ENCODE measurements at regions not wholly inside any gene's neighbourhood (a gene's known extent, or its start where the extent isn't known, plus 50 kb on each side); places are given as distances from the start of the nearest gene placed in this dataset.

- no peak overlapping the region for H4K8ac ChIP-seq (ENCODE audit: low read length)
- no peak overlapping the region for H2BK5ac ChIP-seq (ENCODE audit: low read depth, low read length, poor library complexity, severe bottlenecking)
- H3K14ac ChIP-seq (ENCODE audit: low read length in 2 of 2): no peak overlapping the region
- no peak overlapping the region for H2BK120ac ChIP-seq (ENCODE audit: low read depth, low read length)
- H4K91ac ChIP-seq (ENCODE audit: low read length): no peak overlapping the region
- no peaks in the 10 kb centered on the region for H3K36me3 ChIP-seq (ENCODE audit: control insufficient read depth in 1 of 2, insufficient read depth in 2 of 2, low read depth in 1 of 2, low read length in 2 of 2)
- H3K27ac ChIP-seq (ENCODE audit: low read length, poor library complexity, severe bottlenecking): no peak overlapping the region
- no peaks in the 10 kb centered on the region for H3K9me3 ChIP-seq (ENCODE audit: control insufficient read depth, low read length)
- H3K4ac ChIP-seq (ENCODE audit: low read depth in 1 of 2, low read length in 2 of 2): no peak overlapping the region
- no peak overlapping the region for H2AK5ac ChIP-seq (ENCODE audit: low read length, severe bottlenecking)
- DNase-seq: no peak
- H3K4me1 ChIP-seq (ENCODE audit: control insufficient read depth, insufficient read depth, low read depth, low read length): no peaks in the 10 kb centered on the region
- no peak overlapping the region for H3K4me2 ChIP-seq (ENCODE audit: low read length, poor library complexity, severe bottlenecking)
- no peak overlapping the region for H3K4me3 ChIP-seq (ENCODE audit: insufficient read depth in 1 of 2, low read depth in 1 of 2, low read length in 2 of 2)
- no peaks in the 10 kb centered on the region for H3K27me3 ChIP-seq (ENCODE audit: control insufficient read depth in 1 of 2, insufficient read depth in 1 of 2, low read length in 2 of 2)
- no peak overlapping the region for H3K18ac ChIP-seq (ENCODE audit: low read depth in 1 of 2, low read length in 2 of 2)
- no peak overlapping the region for H3K23ac ChIP-seq (ENCODE audit: low read length in 2 of 2)
- no peak overlapping the region for H2BK15ac ChIP-seq (ENCODE audit: low read depth, poor library complexity, severe bottlenecking)
- no peak overlapping the region for H2AFZ ChIP-seq (ENCODE audit: low read depth, low read length)
- H3K79me1 ChIP-seq (replicated peaks; ENCODE audit: low read length, poor library complexity, severe bottlenecking): no peaks in the 10 kb centered on the region
- H3K9ac ChIP-seq (ENCODE audit: low read length): no peak overlapping the region
- H2BK12ac ChIP-seq (ENCODE audit: low read length in 2 of 2): no peak overlapping the region
These were observed 344.3 kb upstream of the CDIN1 start for GRCh38 chr15:36235173-36235572.

- no peaks in the 10 kb centered on the region for H3K4me1 ChIP-seq (ENCODE audit: control insufficient read depth, insufficient read depth, low read depth, low read length)
- H3K79me1 ChIP-seq (replicated peaks; ENCODE audit: low read length, poor library complexity, severe bottlenecking): no peaks in the 10 kb centered on the region
- H3K18ac ChIP-seq (ENCODE audit: low read depth in 1 of 2, low read length in 2 of 2): no peak overlapping the region
- H3K4me2 ChIP-seq (ENCODE audit: low read length, poor library complexity, severe bottlenecking): no peak overlapping the region
- H4K8ac ChIP-seq (ENCODE audit: low read length): no peak overlapping the region
- no peak overlapping the region for H2AK5ac ChIP-seq (ENCODE audit: low read length, severe bottlenecking)
- H3K23ac ChIP-seq (ENCODE audit: low read length in 2 of 2): no peak overlapping the region
- no peak overlapping the region for H3K4me3 ChIP-seq (ENCODE audit: insufficient read depth in 1 of 2, low read depth in 1 of 2, low read length in 2 of 2)
- no peaks in the 10 kb centered on the region for H3K27me3 ChIP-seq (ENCODE audit: control insufficient read depth in 1 of 2, insufficient read depth in 1 of 2, low read length in 2 of 2)
- H3K36me3 ChIP-seq (ENCODE audit: control insufficient read depth in 1 of 2, insufficient read depth in 2 of 2, low read depth in 1 of 2, low read length in 2 of 2): no peaks in the 10 kb centered on the region
- no peak overlapping the region for H2AFZ ChIP-seq (ENCODE audit: low read depth, low read length)
- no peak for DNase-seq
- WGBS: 100% methylated on average over 1 of the region's 1 CpG
- H2BK120ac ChIP-seq (ENCODE audit: low read depth, low read length): no peak overlapping the region
- no peak overlapping the region for H2BK15ac ChIP-seq (ENCODE audit: low read depth, poor library complexity, severe bottlenecking)
- no peak overlapping the region for H2BK5ac ChIP-seq (ENCODE audit: low read depth, low read length, poor library complexity, severe bottlenecking)
- no peak overlapping the region for H3K4ac ChIP-seq (ENCODE audit: low read depth in 1 of 2, low read length in 2 of 2)
- no peak overlapping the region for H3K9ac ChIP-seq (ENCODE audit: low read length)
- no peak overlapping the region for H4K91ac ChIP-seq (ENCODE audit: low read length)
- no peak overlapping the region for H3K27ac ChIP-seq (ENCODE audit: low read length, poor library complexity, severe bottlenecking)
- peaks cover 5% of the 10 kb centered on the region for H3K9me3 ChIP-seq (ENCODE audit: control insufficient read depth, low read length)
- H2BK12ac ChIP-seq (ENCODE audit: low read length in 2 of 2): no peak overlapping the region
- H3K14ac ChIP-seq (ENCODE audit: low read length in 2 of 2): no peak overlapping the region
These were observed 339.9 kb upstream of the CDIN1 start for GRCh38 chr15:36239509-36239908.

GRCh38 chr15:36251450-36251849, 328.0 kb upstream of the CDIN1 start:
- H3K4me3 ChIP-seq (ENCODE audit: insufficient read depth in 1 of 2, low read depth in 1 of 2, low read length in 2 of 2): no peak overlapping the region
- H2BK15ac ChIP-seq (ENCODE audit: low read depth, poor library complexity, severe bottlenecking): no peak overlapping the region
- H3K27me3 ChIP-seq (ENCODE audit: control insufficient read depth in 1 of 2, insufficient read depth in 1 of 2, low read length in 2 of 2): no peaks in the 10 kb centered on the region
- no peak overlapping the region for H3K27ac ChIP-seq (ENCODE audit: low read length, poor library complexity, severe bottlenecking)
- H3K14ac ChIP-seq (ENCODE audit: low read length in 2 of 2): no peak overlapping the region
- H4K8ac ChIP-seq (ENCODE audit: low read length): no peak overlapping the region
- H3K36me3 ChIP-seq (ENCODE audit: control insufficient read depth in 1 of 2, insufficient read depth in 2 of 2, low read depth in 1 of 2, low read length in 2 of 2): no peaks in the 10 kb centered on the region
- no peak overlapping the region for H2BK5ac ChIP-seq (ENCODE audit: low read depth, low read length, poor library complexity, severe bottlenecking)
- DNase-seq: no peak
- H3K4me1 ChIP-seq (ENCODE audit: control insufficient read depth, insufficient read depth, low read depth, low read length): no peaks in the 10 kb centered on the region
- H3K9me3 ChIP-seq (ENCODE audit: control insufficient read depth, low read length): peaks cover 3% of the 10 kb centered on the region
- no peak overlapping the region for H3K9ac ChIP-seq (ENCODE audit: low read length)
- no peak overlapping the region for H2BK12ac ChIP-seq (ENCODE audit: low read length in 2 of 2)
- no peak overlapping the region for H3K23ac ChIP-seq (ENCODE audit: low read length in 2 of 2)
- H3K18ac ChIP-seq (ENCODE audit: low read depth in 1 of 2, low read length in 2 of 2): no peak overlapping the region
- no peak overlapping the region for H2BK120ac ChIP-seq (ENCODE audit: low read depth, low read length)
- no peaks in the 10 kb centered on the region for H3K79me1 ChIP-seq (replicated peaks; ENCODE audit: low read length, poor library complexity, severe bottlenecking)
- H4K91ac ChIP-seq (ENCODE audit: low read length): no peak overlapping the region
- no peak overlapping the region for H2AFZ ChIP-seq (ENCODE audit: low read depth, low read length)
- no peak overlapping the region for H2AK5ac ChIP-seq (ENCODE audit: low read length, severe bottlenecking)
- no peak overlapping the region for H3K4ac ChIP-seq (ENCODE audit: low read depth in 1 of 2, low read length in 2 of 2)
- H3K4me2 ChIP-seq (ENCODE audit: low read length, poor library complexity, severe bottlenecking): no peak overlapping the region
- 100% methylated on average over 1 of the region's 1 CpG for WGBS

DNA sequence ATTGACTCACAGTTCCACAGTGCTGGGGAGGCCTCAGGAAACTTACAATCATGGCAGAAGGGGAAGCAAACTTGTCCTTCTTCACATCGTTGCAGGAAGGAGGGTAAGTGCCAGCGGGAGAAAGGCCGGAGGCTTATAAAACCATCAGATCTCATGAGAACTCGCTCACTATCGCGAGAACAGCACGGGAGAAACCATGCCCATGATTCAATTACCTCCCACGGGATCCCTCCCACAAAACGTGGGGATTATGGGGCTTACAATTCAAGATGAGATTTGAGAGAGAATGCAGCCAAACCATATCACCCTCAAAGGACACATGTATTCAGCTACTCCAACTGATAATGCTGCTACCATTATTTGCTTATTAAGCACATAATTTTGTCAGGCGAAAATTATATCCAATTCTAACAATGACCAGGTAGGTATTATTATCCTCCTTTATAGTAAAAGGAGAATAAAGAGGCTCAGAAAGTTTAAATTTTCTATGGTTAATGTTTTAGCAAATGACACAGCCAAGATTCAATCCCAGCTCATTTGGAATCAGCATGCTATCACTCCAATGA, 327.2 kb upstream of the CDIN1 start:
- 87% methylated on average over 9 of the region's 10 CpGs for WGBS
- Histone ChIP-seq H2BK120ac (ENCODE audit: low read depth, low read length) (no peak overlapping the region), H3K27ac (ENCODE audit: low read length, poor library complexity, severe bottlenecking) (no peak overlapping the region), H2BK5ac (ENCODE audit: low read depth, low read length, poor library complexity, severe bottlenecking) (no peak overlapping the region), H3K27me3 (ENCODE audit: control insufficient read depth in 1 of 2, insufficient read depth in 1 of 2, low read length in 2 of 2) (no peaks in the 10 kb centered on the region), H2BK15ac (ENCODE audit: low read depth, poor library complexity, severe bottlenecking) (no peak overlapping the region), H3K4me2 (ENCODE audit: low read length, poor library complexity, severe bottlenecking) (no peak overlapping the region), H3K4ac (ENCODE audit: low read depth in 1 of 2, low read length in 2 of 2) (no peak overlapping the region), H3K14ac (ENCODE audit: low read length in 2 of 2) (no peak overlapping the region), H3K18ac (ENCODE audit: low read depth in 1 of 2, low read length in 2 of 2) (no peak overlapping the region), H3K23ac (ENCODE audit: low read length in 2 of 2) (no peak overlapping the region), H2AK5ac (ENCODE audit: low read length, severe bottlenecking) (no peak overlapping the region), H2BK12ac (ENCODE audit: low read length in 2 of 2) (no peak overlapping the region), H3K4me1 (ENCODE audit: control insufficient read depth, insufficient read depth, low read depth, low read length) (no peaks in the 10 kb centered on the region), H4K8ac (ENCODE audit: low read length) (no peak overlapping the region), H3K9ac (ENCODE audit: low read length) (no peak overlapping the region), H3K79me1 (replicated peaks; ENCODE audit: low read length, poor library complexity, severe bottlenecking) (no peaks in the 10 kb centered on the region), H2AFZ (ENCODE audit: low read depth, low read length) (no peak overlapping the region), H3K9me3 (ENCODE audit: control insufficient read depth, low read length) (no peaks in the 10 kb centered on the region), H3K4me3 (ENCODE audit: insufficient read depth in 1 of 2, low read depth in 1 of 2, low read length in 2 of 2) (no peak overlapping the region), H3K36me3 (ENCODE audit: control insufficient read depth in 1 of 2, insufficient read depth in 2 of 2, low read depth in 1 of 2, low read length in 2 of 2) (no peaks in the 10 kb centered on the region), H4K91ac (ENCODE audit: low read length) (no peak overlapping the region)
- no peak for DNase-seq
